HepG2 (cell line): ENCODE measurements at regions not wholly inside any gene's neighbourhood (a gene's known extent, or its start where the extent isn't known, plus 50 kb on each side); places are given as distances from the start of the nearest gene placed in this dataset.

Experiments
- CBX1 ChIP-seq: IDR thresholded peaks from one replicate; pipeline ENCODE4 v1.6.1; 2016; ENCODE audit warnings: antibody characterized with exemption, low read depth
- GZF1 ChIP-seq: sonication (generic); formaldehyde crosslinking; IDR thresholded peaks from 2 replicates; pipeline ENCODE4 v1.5.1; 2020; ENCODE audit warnings: mild to moderate bottlenecking, missing genetic modification reagents
- KLF9 ChIP-seq: IDR thresholded peaks from 2 replicates; pipeline ENCODE4 v1.6.1; 2016; ENCODE audit warnings: low read depth
- MYC ChIP-seq: sonication (generic); formaldehyde crosslinking; IDR thresholded peaks from 2 replicates; pipeline ENCODE4 v1.9.0; 2021; ENCODE audit warnings: missing genetic modification reagents, borderline replicate concordance
- NFRKB ChIP-seq: fragments of 450-650 bp; IDR thresholded peaks from 2 replicates; pipeline ENCODE4 v1.6.1; 2017
- NONO ChIP-seq, 2 experiments: fragments of 450-650 bp in 1 of 2; sonication (generic) in 1 of 2; formaldehyde crosslinking in 1 of 2; IDR thresholded peaks in 1 of 2; conservative IDR thresholded peaks in 1 of 2; 2 replicates each; pipeline versions ENCODE4 v1.6.1 to v1.8.0; 2017 to 2022; ENCODE audit warnings: mild to moderate bottlenecking in 1 of 2, missing genetic modification reagents in 1 of 2, moderate library complexity in 1 of 2
- RARA ChIP-seq: IDR thresholded peaks from 2 replicates; pipeline ENCODE4 v1.6.1; 2016; ENCODE audit warnings: missing genetic modification reagents, missing compliant biosample characterization
- RBFOX2 ChIP-seq: fragments of 200-400 bp; formaldehyde crosslinking; IDR thresholded peaks from 2 replicates; pipeline ENCODE4 v1.6.1; 2017; ENCODE audit warnings: low read depth, mild to moderate bottlenecking, low read length
- TFDP2 ChIP-seq: sonication (generic); formaldehyde crosslinking; IDR thresholded peaks from 2 replicates; pipeline ENCODE4 v1.4.0; 2020; ENCODE audit warnings: missing genetic modification reagents
- TFE3 ChIP-seq: IDR thresholded peaks from 2 replicates; pipeline ENCODE4 v1.6.1; 2016
- THAP11 ChIP-seq: IDR thresholded peaks from 2 replicates; pipeline ENCODE4 v1.6.1; 2016; ENCODE audit warnings: missing biosample characterization, missing genetic modification reagents
- ZNF124 ChIP-seq: sonication (generic); formaldehyde crosslinking; IDR thresholded peaks from 2 replicates; pipeline ENCODE4 v1.4.0; 2020; ENCODE audit warnings: missing genetic modification reagents
- ZNF430 ChIP-seq: sonication (generic); formaldehyde crosslinking; IDR thresholded peaks from 2 replicates; pipeline ENCODE4 v1.9.0; 2021; ENCODE audit warnings: mild to moderate bottlenecking, missing genetic modification reagents
- TF ChIP-seq, protein P1 (sequence below): sonication (generic); formaldehyde crosslinking; IDR thresholded peaks from 2 replicates; pipeline ENCODE4 v1.5.0; 2020; ENCODE audit warnings: mild to moderate bottlenecking, missing genetic modification reagents, borderline replicate concordance
- TF ChIP-seq, protein P2 (sequence below): IDR thresholded peaks from 2 replicates; pipeline ENCODE4 v1.6.1; 2016; ENCODE audit warnings: missing genetic modification reagents, missing compliant biosample characterization
- TF ChIP-seq, protein P3 (sequence below): IDR thresholded peaks from 2 replicates; pipeline ENCODE4 v1.6.1; 2016
- TF ChIP-seq, protein P4 (sequence below): sonication (generic); formaldehyde crosslinking; IDR thresholded peaks from 2 replicates; pipeline ENCODE4 v1.4.0; 2020; ENCODE audit warnings: missing genetic modification reagents

DNA sequence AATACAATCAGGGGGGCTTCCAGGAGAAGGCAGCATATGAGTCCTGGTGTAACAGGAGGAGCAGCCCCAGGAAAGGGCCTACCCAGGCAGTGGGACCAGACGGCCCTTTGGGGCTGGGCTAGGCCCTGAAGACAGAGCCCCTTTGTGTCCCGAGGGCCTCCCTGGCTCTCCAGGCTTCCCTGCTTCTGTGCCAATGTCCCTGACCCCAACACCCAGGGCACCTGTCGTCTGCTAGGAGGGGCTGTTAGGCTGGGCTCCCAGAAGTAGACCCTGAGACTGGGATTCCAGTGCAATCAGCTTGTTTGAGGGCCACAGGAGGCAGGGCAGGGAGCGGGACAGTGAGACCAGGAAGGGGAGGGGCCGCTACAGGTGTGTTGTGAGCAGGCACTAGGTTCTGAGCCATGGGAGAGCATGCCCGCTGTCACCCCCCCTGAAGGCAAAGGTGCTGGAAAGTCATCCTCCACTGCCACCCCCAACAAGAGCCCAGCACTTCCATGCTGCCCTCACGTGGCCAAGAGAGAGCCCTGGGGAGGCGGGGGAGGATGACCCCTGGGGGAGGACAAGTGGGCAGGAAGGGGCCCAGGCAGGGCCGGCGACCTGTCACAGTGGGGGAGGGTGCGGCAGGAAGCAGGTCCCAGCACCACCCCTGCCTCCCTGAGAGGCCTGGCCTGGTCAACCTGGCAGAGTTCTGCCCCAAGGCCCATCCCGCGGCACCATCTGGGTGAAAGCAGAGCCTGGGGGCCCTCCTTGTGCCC, 64.8 kb downstream of the ADRA2C start (continued):
- TF ChIP-seq ZNF124 (CRISPR knock-in tag) (peak; percentile 69; the same call in 1 of the 2 replicates), MYC (CRISPR knock-in tag) (peak; percentile 88), KLF9 (CRISPR knock-in tag) (0 out of 2 replicates have a peak, but pooled peaks have one; percentile 28), RBFOX2 (peak; percentile 88), THAP11 (peak; percentile 76), NFRKB (no peak), ZNF430 (peak; percentile 88), GZF1 (CRISPR knock-in tag) (no peak), RARA (CRISPR knock-in tag) (peak; percentile 92), TFDP2 (CRISPR knock-in tag) (no peak), TFE3 (peak; percentile 92), CBX1 (no peak), NONO (IDR thresholded peaks at IDR 0.05) (no peak), NONO (CRISPR knock-in tag; conservative IDR thresholded peaks at IDR 0.05) (no peak)
- TF ChIP-seq, protein P1, sequence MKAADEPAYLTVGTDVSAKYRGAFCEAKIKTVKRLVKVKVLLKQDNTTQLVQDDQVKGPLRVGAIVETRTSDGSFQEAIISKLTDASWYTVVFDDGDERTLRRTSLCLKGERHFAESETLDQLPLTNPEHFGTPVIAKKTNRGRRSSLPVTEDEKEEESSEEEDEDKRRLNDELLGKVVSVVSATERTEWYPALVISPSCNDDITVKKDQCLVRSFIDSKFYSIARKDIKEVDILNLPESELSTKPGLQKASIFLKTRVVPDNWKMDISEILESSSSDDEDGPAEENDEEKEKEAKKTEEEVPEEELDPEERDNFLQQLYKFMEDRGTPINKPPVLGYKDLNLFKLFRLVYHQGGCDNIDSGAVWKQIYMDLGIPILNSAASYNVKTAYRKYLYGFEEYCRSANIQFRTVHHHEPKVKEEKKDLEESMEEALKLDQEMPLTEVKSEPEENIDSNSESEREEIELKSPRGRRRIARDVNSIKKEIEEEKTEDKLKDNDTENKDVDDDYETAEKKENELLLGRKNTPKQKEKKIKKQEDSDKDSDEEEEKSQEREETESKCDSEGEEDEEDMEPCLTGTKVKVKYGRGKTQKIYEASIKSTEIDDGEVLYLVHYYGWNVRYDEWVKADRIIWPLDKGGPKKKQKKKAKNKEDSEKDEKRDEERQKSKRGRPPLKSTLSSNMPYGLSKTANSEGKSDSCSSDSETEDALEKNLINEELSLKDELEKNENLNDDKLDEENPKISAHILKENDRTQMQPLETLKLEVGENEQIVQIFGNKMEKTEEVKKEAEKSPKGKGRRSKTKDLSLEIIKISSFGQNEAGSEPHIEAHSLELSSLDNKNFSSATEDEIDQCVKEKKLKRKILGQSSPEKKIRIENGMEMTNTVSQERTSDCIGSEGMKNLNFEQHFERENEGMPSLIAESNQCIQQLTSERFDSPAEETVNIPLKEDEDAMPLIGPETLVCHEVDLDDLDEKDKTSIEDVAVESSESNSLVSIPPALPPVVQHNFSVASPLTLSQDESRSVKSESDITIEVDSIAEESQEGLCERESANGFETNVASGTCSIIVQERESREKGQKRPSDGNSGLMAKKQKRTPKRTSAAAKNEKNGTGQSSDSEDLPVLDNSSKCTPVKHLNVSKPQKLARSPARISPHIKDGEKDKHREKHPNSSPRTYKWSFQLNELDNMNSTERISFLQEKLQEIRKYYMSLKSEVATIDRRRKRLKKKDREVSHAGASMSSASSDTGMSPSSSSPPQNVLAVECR (CRISPR knock-in tag) = peak; percentile 71
- TF ChIP-seq, protein P2, sequence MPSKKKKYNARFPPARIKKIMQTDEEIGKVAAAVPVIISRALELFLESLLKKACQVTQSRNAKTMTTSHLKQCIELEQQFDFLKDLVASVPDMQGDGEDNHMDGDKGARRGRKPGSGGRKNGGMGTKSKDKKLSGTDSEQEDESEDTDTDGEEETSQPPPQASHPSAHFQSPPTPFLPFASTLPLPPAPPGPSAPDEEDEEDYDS (CRISPR knock-in tag) = no peak; the same call in 1 of the 2 replicates
- TF ChIP-seq, protein P3, sequence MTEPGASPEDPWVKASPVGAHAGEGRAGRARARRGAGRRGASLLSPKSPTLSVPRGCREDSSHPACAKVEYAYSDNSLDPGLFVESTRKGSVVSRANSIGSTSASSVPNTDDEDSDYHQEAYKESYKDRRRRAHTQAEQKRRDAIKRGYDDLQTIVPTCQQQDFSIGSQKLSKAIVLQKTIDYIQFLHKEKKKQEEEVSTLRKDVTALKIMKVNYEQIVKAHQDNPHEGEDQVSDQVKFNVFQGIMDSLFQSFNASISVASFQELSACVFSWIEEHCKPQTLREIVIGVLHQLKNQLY (CRISPR knock-in tag) = peak; percentile 99
- TF ChIP-seq, protein P4, sequence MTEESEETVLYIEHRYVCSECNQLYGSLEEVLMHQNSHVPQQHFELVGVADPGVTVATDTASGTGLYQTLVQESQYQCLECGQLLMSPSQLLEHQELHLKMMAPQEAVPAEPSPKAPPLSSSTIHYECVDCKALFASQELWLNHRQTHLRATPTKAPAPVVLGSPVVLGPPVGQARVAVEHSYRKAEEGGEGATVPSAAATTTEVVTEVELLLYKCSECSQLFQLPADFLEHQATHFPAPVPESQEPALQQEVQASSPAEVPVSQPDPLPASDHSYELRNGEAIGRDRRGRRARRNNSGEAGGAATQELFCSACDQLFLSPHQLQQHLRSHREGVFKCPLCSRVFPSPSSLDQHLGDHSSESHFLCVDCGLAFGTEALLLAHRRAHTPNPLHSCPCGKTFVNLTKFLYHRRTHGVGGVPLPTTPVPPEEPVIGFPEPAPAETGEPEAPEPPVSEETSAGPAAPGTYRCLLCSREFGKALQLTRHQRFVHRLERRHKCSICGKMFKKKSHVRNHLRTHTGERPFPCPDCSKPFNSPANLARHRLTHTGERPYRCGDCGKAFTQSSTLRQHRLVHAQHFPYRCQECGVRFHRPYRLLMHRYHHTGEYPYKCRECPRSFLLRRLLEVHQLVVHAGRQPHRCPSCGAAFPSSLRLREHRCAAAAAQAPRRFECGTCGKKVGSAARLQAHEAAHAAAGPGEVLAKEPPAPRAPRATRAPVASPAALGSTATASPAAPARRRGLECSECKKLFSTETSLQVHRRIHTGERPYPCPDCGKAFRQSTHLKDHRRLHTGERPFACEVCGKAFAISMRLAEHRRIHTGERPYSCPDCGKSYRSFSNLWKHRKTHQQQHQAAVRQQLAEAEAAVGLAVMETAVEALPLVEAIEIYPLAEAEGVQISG (CRISPR knock-in tag) = peak; percentile 68
